HG03039 (cell line): ENCODE measurements at regions not wholly inside any gene's neighbourhood (a gene's known extent, or its start where the extent isn't known, plus 50 kb on each side); places are given as distances from the start of the nearest gene placed in this dataset.
A peak's percentile ranks its signal among the peaks of the same experiment; 100 is the strongest.
"Not testable (repeated sequence)": the region's sequence is repeated elsewhere in the genome, so short reads cannot be mapped to it uniquely, and the experiment has no call there.

Experiments used
- ATAC-seq: cut with Tn5 transposase; IDR thresholded peaks from one replicate; pipeline ENCODE4 v1.9.1; 2021; ENCODE audit warnings: mild to moderate bottlenecking, moderate library complexity; ENCODE audit not compliant: unreplicated experiment

DNA sequence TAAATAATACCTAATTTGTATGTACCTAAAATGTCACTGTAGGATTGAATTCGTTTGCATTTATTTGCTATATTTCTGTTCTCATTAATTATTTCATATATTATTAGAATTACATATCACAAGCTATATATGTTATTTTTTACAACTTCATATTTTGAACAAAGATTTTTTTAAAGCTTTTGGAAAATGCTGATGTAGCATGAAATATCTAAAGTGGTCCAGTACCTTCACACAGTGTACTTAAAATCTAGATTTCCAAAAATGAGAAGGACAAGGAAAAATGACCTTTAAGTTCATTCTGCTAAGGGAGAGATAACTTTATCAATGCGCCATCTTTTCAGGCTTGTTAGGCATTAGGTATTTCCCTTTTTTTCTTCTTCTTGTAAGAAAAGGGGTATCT lies 71.8 kb downstream of the LARP7 start:
- ATAC-seq, result no peak

DNA sequence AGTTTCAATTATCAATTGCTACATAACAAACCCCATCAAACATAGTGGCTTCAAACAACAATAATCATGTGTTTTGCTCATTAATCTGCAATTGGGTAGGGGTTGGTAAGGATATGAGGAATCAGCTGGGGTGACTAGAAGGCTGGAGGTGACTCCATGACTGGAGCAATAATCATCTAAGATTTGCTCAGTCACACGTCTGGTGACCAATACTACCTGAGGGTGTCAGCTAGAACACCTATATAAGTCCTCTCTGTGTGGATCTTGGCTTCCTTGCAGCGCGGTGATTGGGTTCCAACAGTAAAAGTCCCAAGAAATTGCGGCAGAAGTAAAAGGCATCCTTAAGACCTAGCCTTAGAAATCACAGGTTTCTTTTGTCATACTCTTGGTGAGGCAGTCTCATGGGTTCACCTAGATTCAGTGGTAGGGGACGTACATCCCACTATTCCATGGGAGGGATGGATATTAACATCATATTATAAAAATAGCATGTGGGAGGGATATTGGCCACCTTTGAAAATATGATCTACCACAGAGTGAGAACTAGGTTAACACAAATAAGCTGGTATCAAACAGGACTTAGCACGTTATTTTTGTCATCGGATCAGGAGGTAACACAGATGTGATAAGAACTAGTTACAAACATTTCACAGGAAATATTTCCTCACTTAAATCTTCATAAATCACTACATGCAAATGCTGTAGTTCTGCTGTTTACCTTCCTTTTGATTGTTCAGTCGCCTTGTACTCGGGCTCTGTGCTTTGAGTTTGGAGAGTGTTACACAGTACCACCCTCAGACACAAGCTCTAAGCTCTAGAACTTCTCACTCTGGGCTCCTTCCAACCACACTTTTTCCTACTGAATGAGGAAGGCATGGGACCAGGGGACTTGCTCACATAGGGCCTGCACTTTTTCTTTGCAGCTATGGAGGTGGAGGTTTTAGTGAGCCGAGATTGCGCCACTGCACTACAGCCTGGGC lies 78.3 kb downstream of the LARP7 start:
- no peak for ATAC-seq

DNA sequence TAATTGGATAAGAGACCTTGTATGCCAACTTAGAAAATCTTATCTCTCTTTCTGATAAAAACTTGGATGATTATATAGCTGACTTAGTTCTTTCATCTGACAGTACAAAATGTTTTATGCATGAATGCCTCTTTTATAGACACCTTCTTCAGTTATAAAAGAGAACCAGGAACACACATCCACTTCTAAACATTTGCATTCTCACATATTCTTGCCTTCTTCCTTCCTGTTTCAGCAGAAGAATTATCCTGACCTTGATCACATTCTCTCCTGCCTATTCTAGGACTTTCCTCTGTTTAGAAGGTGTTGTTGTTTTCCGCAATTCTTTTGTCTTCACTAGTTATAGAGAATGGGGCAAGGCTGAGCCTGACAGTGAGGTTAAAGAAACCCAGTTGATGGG lies 80.9 kb downstream of the LARP7 start:
- no peak for ATAC-seq

DNA sequence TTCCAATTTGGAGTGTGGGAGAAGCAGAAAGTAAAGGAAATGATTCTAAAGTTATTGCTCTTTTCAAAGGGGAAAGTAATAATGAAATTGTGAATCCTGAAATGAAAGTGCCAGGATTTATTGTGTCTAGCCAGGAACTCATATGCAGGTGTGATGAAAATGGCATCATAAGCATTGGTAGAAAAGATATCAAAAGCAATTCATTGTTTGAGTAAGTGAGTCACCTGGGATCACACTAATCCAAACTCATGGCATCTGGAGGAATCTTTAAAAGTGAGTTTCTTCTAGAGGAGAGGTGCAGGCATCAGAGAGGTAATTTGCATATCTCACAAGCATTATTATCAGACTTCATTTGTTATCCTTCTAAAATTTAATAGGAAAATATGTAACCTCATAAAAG lies 84.7 kb downstream of the LARP7 start:
- ATAC-seq, result no peak

DNA sequence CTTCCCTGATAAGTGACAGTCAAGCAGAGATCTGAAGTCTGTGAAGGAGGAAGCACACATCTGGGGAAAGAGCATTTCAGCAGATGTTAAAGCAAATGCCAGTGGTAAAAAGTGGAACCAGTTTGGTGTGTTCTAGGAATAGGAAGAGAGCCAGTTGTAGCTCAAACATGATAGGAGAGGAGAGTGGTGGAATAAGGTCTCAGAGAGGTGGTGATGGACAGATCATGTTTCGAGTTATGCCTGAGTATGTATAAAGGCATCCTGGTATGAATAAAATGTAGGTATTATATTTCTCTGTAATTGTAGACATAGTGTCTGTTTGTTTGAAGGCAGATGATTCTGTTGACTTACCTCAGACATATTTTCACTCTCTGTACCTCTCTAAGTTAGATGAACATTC lies 89.1 kb downstream of the LARP7 start:
- ATAC-seq, result no peak

DNA sequence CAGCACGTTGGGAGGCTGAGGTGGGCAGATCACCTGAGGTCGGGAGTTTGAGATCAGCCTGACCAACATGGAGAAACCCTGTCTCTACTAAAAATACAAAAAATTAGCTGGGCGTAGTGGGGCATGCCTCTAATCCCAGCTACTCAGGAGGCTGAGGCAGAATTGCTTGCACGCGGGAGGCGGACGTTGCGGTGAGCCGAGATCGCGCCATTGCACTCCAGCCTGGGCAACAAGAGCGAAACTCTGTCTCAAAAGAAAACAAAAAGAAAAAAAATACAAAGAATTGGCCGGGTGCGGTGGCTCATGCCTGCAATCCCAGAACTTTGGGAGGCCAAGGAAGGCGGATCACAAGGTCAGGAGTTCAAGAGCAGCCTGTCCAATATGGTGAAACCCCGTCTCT lies 90.8 kb downstream of the LARP7 start:
- not testable (repeated sequence) for ATAC-seq

DNA sequence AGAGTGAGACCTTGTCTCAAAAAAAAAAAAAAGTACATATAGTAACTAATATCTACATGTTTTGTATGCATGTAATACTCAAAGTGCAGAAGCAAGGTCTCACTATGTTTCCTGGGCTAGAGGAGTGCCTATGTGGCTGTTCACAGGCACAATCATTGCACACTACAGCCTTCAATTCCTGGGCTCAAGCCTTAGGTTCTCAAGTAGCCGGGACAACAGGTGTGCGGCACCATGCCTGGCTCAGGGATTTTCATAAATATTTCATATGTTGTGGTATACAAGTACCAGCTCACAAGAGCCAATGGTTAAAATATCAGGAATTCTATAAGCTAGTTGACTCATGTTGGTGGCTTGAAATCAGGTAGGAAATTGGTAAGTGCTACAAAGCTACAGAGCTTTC lies 94.8 kb downstream of the LARP7 start:
- ATAC-seq, result no peak

DNA sequence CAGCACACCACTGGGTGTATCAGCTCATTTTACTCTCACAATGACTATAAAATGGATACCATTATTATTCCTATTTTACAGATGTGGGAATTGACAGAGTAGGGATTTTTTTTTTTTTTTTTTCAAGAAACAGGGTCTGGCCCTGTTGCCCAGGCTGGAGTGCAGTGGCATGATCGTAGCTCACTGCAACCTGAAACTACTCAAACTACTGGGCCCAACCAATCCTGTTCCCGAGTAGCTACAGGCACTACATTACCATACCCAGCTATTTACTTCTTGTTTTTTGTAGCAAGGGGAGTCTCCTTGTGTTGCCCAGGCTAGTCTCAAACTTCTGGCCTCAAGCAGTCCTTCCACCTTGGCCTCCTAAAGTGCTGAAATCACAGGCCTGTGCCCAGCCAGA lies 95.2 kb downstream of the LARP7 start:
- ATAC-seq, result no peak

DNA sequence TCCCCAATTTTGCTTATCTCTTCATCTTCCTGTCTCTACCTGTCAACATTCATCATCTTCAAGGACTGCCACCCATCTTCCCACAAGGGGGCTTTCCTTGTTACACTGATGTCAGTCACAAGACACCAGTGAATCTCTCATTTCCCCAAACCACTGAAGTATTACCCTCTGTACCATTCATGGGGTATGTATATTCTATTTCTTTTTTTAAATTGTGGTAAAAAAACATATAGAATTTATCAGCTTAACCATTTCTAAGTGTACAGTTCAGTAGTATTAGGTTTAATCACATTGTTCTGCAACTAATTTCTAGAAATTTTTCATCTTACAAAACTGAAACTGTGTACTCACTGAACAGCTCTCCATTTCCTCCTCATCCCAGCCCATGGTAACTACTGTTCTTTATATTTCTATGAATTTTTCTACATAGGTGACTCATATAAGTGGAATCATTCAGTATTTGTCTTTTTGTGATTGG lies 98.6 kb downstream of the LARP7 start:
- peak; percentile 74 for ATAC-seq

DNA sequence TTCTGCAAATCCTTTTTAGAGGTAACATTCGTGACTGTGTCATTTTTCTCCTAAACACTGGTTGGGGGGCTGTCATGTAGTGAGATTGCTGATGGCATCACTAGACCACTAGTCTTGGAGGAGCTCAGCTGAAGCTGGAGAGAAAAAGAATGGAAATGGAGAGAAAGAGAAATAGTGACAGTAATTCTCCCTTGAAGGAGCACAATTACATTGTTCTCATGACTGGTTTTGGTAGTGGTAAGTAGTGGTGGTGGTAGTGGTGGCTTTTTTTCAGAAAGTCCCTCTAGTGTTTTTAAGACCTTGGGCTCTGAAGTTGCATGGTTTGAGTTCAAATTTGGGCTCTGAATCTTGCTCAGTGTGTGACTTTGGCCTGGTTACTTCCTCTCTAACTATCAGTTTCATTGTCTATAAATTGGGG lies 99.8 kb downstream of the LARP7 start:
- ATAC-seq, result no peak

DNA sequence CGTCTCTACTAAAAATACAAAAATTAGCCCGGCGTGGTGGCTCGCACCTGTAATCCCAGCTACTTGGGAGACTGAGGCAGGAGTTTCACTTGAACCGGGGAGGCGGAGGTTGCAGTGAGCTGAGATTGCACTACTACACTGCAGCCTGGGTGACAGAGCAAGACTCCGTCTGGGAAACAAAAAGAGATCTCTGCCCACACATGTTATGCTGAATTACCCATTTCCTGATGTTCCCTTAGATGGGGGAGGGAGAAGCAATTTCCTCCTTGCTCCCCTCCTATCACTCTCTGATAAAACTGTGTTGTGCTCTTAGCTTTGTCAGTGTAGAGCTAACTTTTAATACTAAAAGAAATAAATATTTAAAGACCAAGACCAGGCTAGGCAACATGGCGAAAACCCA lies 102.5 kb downstream of the LARP7 start:
- ATAC-seq, result no peak

DNA sequence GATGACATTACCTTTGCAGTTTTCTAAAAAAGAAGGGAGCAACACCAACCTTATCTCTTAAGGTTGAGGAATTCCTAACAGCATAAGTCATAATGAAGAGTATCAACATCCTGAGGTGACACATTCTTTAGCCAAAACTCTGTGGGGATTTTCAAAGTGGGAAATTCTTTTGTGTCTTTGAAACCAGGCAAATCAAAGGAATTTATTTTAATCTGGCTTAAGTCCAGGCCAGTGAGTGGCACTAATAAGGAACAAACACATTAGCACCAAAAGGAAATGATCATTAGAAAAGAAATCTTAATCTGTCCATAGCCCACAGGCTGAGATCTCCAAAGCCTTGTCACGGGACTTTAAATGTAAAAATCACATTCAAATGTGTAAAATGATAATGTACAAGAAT lies 110.1 kb downstream of the LARP7 start:
- no peak for ATAC-seq

DNA sequence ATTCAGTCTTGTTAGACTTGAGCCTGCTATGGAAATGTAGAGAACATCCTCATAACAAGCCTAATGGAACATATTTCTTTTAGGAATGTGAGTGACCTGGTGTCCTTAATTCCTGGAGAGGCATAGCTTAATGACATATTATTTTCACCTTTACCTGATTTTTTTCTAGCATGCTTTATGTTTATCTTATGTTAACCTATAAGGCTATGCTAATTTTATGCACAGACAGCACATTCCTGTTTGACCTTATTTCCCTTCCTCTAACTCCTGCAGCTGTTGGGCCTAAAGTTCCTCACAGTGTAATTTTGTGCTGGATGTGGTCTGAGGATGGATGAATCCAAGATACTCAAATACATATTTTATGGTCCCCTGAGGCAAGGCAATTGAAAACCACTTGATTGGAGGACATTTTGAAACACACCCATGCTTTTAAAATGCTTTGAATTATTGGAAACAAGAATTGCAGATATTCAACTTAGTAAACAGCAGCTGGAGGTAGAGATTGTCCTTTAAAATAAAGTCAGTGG lies 111.5 kb downstream of the LARP7 start:
- no peak for ATAC-seq

DNA sequence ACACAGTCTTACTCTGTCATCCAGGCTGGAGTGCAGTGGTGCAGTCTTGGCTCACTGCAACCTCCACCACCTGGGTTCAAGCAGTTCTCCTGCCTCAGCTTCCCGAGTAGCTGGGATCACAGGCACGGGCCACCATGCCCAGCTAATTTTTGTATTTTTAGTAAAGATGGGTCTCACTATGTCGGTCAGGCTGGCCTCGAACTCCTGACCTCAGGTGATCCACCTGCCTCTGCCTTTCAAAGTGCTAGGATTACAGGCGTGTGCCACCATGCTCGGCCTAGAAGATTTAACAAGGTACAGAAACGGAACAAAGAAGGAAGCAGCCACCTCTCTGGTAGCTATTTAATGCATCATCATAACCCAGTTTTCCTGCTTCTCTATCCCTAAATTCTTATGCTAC lies 113.8 kb downstream of the LARP7 start:
- ATAC-seq, result not testable (repeated sequence)

DNA sequence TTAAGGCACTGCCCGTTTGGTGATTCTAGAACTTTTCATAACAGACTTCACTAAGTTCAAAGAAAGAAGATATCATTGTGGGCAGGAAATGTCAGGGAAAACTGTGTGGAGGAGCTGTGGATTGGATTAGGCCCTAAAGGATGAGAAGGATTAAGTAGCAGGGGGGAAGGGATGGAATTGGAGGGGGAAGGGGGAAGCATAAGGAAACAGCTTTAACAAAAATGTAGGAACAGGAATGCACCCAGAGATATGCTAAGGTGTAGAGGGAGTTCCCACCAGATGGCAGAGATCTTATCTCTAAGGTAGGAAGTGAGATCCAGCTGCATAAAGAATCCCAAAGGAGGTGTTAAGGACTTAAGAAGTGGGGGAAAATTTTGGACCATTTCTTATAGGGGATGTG lies 114.5 kb downstream of the LARP7 start:
- no peak for ATAC-seq

DNA sequence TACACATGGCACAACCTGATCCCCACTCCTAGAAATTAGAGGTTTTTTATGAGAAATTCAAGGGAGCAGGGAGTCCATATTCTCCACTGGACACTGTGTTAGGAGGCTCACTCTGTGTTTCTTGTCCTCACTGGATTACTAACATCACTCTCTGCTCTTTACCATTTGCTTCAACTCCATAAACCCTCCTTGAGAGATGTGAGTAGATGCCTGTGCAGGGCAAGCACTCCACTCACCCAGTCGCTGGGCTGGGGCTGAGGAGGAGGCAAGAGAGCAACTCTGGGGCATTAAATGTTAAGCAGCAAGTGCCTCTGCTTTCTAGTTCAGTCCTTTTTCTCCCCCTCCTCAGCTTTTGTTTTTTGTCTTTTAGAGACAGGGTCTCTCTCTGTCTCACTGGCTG lies 115.1 kb downstream of the LARP7 start:
- no peak for ATAC-seq

DNA sequence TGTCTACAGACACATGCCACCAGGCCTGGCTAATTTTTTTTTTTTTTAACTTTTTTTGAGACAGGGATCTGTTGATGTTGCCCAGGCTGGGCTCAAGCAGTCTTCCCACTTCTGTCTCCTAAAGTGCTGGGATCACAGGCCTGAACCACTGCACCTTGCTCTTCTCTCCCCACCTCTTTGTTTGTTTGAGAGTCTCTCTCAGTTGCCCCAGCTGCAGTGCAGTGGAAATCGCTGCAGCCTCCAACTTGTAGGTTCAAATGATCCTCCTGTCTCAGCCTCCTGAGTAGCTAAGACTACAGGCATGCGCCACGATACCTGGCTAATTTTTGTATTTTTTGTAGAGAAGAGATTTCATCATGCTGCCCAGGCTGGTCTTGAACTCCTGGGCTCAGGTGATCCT lies 115.6 kb downstream of the LARP7 start:
- no peak for ATAC-seq

DNA sequence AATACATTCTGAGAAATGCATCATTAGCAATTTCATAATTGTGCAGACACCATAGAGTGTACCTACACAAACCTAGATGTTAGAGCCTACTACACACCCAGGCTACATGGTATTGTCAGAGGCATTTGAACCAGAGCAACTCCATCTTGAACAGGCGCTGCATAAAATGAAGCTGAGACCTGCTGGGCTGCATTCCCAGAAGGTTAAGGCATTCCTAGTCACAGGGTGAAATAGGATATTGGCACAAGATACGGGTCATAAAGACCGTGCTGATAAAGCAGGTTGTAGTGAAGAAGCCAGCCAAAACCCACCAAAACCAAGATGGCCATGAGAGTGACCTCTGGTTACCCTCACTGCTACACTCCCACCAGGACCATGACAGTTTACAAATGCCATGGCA lies 116.4 kb downstream of the LARP7 start:
- ATAC-seq, result no peak

DNA sequence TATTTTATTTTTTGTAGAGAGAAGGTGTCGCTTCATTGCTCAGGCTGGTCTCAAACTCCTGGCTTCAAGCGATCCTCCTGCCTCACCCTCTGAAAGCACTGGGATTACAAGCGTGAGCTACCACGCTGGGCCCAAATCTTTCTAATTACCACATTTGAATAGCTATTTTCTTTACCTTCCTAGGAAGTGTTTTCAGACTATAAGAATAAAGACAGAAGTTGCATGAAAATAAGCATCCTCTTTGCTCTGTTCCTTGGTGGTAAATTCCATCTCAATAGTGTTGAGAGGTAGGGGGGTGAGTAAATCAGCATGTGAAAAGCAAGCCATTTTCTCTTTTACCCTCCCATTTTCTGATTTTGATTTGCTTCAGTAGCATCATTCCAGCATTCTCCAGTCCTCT lies 122.4 kb downstream of the LARP7 start:
- ATAC-seq, result no peak

DNA sequence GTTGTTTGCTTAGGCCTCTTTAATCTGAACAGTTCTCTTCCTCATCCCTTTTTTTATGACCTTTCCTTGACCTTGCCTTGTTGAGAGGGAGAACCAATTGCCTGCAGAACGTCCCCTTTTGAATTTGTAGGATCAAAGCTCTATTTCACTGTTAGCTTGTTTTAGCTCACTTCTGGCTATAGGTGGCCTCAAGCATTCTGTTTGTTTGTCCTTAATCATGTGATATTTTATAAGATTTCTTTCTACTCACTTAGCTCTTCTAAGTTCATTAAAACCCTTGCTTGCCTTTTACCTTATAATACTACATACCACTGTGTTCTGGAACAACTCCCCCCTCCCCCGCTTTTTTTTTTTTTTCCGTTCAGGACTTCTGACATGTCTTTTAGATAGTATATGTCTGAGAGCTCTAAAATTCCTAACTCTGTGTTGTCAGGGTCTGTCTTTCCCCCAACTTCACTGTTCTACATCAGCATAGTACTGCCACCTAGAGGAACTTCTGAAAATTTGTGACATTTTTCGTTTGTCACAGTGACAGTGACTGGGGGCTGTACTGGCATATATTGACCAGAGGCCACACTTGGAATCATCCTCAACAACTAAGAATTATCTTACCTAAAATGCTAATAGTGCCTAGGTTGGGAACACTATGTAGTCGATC lies 128.5 kb downstream of the LARP7 start:
- peak; percentile 56 for ATAC-seq

DNA sequence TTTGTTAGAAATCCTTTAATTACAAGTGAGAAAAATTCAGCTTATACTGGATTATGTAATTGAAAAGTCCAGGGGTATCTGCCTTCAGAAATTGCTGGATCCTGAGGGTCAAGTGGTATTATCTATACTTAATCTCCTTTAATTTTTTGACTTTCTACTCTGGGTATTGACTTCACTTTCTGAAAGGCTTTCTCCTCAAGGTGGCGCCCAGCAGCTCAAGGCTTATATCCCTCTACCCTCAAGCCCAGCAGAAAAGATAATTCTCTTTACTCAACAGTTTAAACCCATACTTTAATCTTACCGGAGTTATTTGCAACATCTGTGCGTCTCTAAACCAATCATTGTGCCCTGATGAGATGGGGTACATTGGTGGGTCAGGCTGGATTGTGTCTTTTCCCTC lies 129.5 kb downstream of the LARP7 start:
- ATAC-seq, result no peak

DNA sequence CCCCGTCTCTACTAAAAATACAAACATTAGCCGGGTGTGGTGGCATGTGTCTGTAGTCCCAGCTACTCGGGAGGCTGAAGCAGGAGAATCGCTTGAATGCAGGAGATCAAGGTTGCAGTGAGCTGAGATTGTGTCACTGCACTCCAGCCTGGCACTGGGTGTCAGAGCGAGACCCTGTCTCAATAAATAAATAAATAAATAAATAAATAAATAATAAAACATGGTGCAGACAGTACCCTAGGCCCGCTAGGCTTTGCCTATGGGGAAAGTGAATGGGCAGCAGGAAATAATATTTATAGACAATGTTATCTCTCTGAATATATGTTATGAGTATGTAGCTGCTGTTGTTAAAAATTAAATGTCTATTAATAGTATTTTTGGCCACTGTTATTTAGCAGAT lies 130.4 kb downstream of the LARP7 start:
- no peak for ATAC-seq
